ENCODE measurements at regions not wholly inside any gene's neighbourhood (a gene's known extent, or its start where the extent isn't known, plus 50 kb on each side); places are given as distances from the start of the nearest gene placed in this dataset.

DNA sequence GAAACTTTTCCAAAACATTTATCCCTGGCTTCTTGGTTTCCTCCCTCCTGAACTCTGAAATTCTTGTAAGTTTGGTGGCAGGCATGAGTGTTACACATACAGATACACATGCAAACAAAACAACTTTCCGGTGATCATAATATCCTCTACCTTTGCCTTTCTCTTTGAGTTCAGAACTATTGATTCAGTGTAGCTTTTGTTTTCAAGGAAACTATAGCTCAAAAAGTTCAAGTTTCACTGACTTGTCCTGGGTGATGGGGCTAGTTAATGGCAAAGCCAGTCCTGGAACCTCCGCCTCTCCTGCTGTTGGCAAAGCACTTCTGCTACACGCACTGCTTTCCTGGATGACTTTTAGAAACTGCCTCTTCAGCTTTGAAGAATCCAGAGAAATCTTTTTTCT, 177.3 kb upstream of the FAT1 start:
- TF ChIP-seq, protein P1, sequence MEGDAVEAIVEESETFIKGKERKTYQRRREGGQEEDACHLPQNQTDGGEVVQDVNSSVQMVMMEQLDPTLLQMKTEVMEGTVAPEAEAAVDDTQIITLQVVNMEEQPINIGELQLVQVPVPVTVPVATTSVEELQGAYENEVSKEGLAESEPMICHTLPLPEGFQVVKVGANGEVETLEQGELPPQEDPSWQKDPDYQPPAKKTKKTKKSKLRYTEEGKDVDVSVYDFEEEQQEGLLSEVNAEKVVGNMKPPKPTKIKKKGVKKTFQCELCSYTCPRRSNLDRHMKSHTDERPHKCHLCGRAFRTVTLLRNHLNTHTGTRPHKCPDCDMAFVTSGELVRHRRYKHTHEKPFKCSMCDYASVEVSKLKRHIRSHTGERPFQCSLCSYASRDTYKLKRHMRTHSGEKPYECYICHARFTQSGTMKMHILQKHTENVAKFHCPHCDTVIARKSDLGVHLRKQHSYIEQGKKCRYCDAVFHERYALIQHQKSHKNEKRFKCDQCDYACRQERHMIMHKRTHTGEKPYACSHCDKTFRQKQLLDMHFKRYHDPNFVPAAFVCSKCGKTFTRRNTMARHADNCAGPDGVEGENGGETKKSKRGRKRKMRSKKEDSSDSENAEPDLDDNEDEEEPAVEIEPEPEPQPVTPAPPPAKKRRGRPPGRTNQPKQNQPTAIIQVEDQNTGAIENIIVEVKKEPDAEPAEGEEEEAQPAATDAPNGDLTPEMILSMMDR (IDR thresholded peaks at IDR 0.05): no peak
- TF ChIP-seq EP300 (IDR thresholded peaks at IDR 0.05) (no peak), POLR2A (IDR thresholded peaks at IDR 0.05) (no peak), POLR2AphosphoS5 (IDR thresholded peaks at IDR 0.05) (no peak)

Measured in gastroesophageal sphincter (tissue), 3 donors.